DND-41 (cell line): ENCODE measurements at regions not wholly inside any gene's neighbourhood (a gene's known extent, or its start where the extent isn't known, plus 50 kb on each side); places are given as distances from the start of the nearest gene placed in this dataset.

Experiments
- ATAC-seq: fragments of 200-7000 bp; cut with Tn5 transposase; 3 replicates; pipeline ENCODE4 v1.9.1; 2021; ENCODE audit warnings: low read depth; ENCODE audit not compliant: insufficient read depth
- DNase-seq: peaks from one replicate; pipeline ENCODE4 v3.0.0-alpha.2; 2020
- H2AFZ ChIP-seq: 2 replicates; pipeline ENCODE4 v1.6.0; 2012; ENCODE audit warnings: low read depth, low read length
- H3K27ac ChIP-seq: 2 replicates; pipeline ENCODE4 v1.5.1; 2012; ENCODE audit warnings: low read length, inconsistent platforms
- H3K27me3 ChIP-seq: fragments of 200-600 bp; sonication (generic); 2 replicates; pipeline ENCODE4 v1.6.0; 2012; ENCODE audit warnings: low read length, mild to moderate bottlenecking, inconsistent platforms; ENCODE audit not compliant: insufficient read depth, poor library complexity
- H3K36me3 ChIP-seq: 2 replicates; pipeline ENCODE4 v1.5.1; 2012; ENCODE audit warnings: low read length, inconsistent platforms; ENCODE audit not compliant: insufficient read depth
- H3K4me1 ChIP-seq: 2 replicates; pipeline ENCODE4 v1.5.1; 2012; ENCODE audit warnings: mild to moderate bottlenecking, low read length; ENCODE audit not compliant: insufficient read depth
- H3K4me2 ChIP-seq: 2 replicates; pipeline ENCODE4 v1.6.0; 2012; ENCODE audit warnings: mild to moderate bottlenecking, moderate library complexity, low read length, inconsistent platforms; ENCODE audit not compliant: insufficient read depth
- H3K4me3 ChIP-seq, 2 experiments: fragments of 200-600 bp in 1 of 2; shearing (Covaris generic) in 1 of 2; 2 replicates each; pipeline ENCODE4 v1.5.1; 2012 to 2016; ENCODE audit warnings: inconsistent platforms in 2 of 2, low read length in 2 of 2, mild to moderate bottlenecking in 2 of 2, low read depth in 1 of 2, moderate library complexity in 1 of 2
- H3K79me2 ChIP-seq: 2 replicates; pipeline ENCODE4 v1.6.0; 2012; ENCODE audit warnings: low read length, inconsistent platforms; ENCODE audit not compliant: insufficient read depth
- H3K9ac ChIP-seq: 2 replicates; pipeline ENCODE4 v1.6.0; 2012; ENCODE audit warnings: low read depth, mild to moderate bottlenecking, inconsistent platforms, low read length, moderate library complexity
- H3K9me3 ChIP-seq: 2 replicates; pipeline ENCODE4 v1.5.1; 2012; ENCODE audit warnings: low read length, moderate library complexity, mild to moderate bottlenecking, inconsistent platforms; ENCODE audit not compliant: insufficient read depth, severe bottlenecking
- H4K20me1 ChIP-seq: 2 replicates; pipeline ENCODE4 v1.6.0; 2012; ENCODE audit warnings: low read length; ENCODE audit not compliant: insufficient read depth
- CTCF ChIP-seq: IDR thresholded peaks from 2 replicates; pipeline ENCODE4 v1.5.1; 2012; ENCODE audit warnings: borderline replicate concordance, low read length, moderate library complexity, mild to moderate bottlenecking; ENCODE audit not compliant: poor library complexity, severe bottlenecking; ENCODE audit errors: extremely low read depth
- EZH2 ChIP-seq: IDR thresholded peaks from 3 replicates; pipeline ENCODE4 v1.6.1; 2012; ENCODE audit warnings: borderline replicate concordance, low read depth, mild to moderate bottlenecking, moderate library complexity, low read length, inconsistent platforms; ENCODE audit not compliant: severe bottlenecking

GRCh38 chr14:100433428-100433814, 110.3 kb downstream of the SLC25A47 start:
- DNase-seq = no peak
- no peaks in the 10 kb centered on the region for H3K36me3 ChIP-seq
- TF ChIP-seq EZH2 = no peak
- TF ChIP-seq CTCF = no peak
- no peak overlapping the region for H3K4me2 ChIP-seq
- ATAC-seq = no peak
- no peak overlapping the region for H3K9ac ChIP-seq
- H2AFZ ChIP-seq = no peak overlapping the region
- no peak overlapping the region for H3K27ac ChIP-seq
- H3K79me2 ChIP-seq = no peaks in the 10 kb centered on the region
- no peak overlapping the region for H3K4me3 ChIP-seq
- H3K4me1 ChIP-seq = peaks cover 15% of the 10 kb centered on the region
- no peaks in the 10 kb centered on the region for H3K9me3 ChIP-seq
- no peaks in the 10 kb centered on the region for H4K20me1 ChIP-seq
- no peaks in the 10 kb centered on the region for H3K27me3 ChIP-seq

GRCh38 chr14:100434033-100434601, 111.0 kb downstream of the SLC25A47 start:
- H3K4me3 ChIP-seq = no peak overlapping the region
- H3K27ac ChIP-seq = no peak overlapping the region
- H3K4me2 ChIP-seq = no peak overlapping the region
- no peak overlapping the region for H3K9ac ChIP-seq
- H2AFZ ChIP-seq = no peak overlapping the region
- ATAC-seq (no peak), DNase-seq (no peak)
- no peaks in the 10 kb centered on the region for H4K20me1 ChIP-seq
- H3K27me3 ChIP-seq = no peaks in the 10 kb centered on the region
- H3K79me2 ChIP-seq = 0 out of 2 replicates have a peak, but pooled peaks cover 4% of the 10 kb centered on the region
- no peaks in the 10 kb centered on the region for H3K9me3 ChIP-seq
- H3K36me3 ChIP-seq = no peaks in the 10 kb centered on the region
- TF ChIP-seq EZH2 = no peak
- no peak for TF ChIP-seq CTCF
- H3K4me1 ChIP-seq = peaks cover 19% of the 10 kb centered on the region

GRCh38 chr14:100434911-100435438, 111.8 kb downstream of the SLC25A47 start:
- Histone ChIP-seq H3K4me2 (no peak overlapping the region), H2AFZ (no peak overlapping the region), H4K20me1 (no peaks in the 10 kb centered on the region), H3K9me3 (no peaks in the 10 kb centered on the region), H3K9ac (no peak overlapping the region), H3K36me3 (no peaks in the 10 kb centered on the region), H3K79me2 (0 out of 2 replicates have a peak, but pooled peaks cover 4% of the 10 kb centered on the region), H3K27me3 (no peaks in the 10 kb centered on the region), H3K27ac (no peak overlapping the region), H3K4me1 (peaks cover 27% of the 10 kb centered on the region), H3K4me3 (no peak overlapping the region)
- DNase-seq (no peak), ATAC-seq (no peak)
- TF ChIP-seq CTCF (no peak), EZH2 (no peak)
